Colonic mucosa (tissue), 4 donors: ENCODE measurements at regions not wholly inside any gene's neighbourhood (a gene's known extent, or its start where the extent isn't known, plus 50 kb on each side); places are given as distances from the start of the nearest gene placed in this dataset.

Experiments used
- DNase-seq: peaks from one replicate; pipeline ENCODE4 v3.0.0-alpha.2; 2020
- H3K27ac ChIP-seq: fragments of 200-600 bp; one replicate; pipeline ENCODE4 v1.8.0; 2021
- H3K27me3 ChIP-seq: fragments of 200-600 bp; one replicate; pipeline ENCODE4 v1.8.0; 2021
- H3K36me3 ChIP-seq: fragments of 200-600 bp; one replicate; pipeline ENCODE4 v1.8.0; 2021
- H3K4me1 ChIP-seq: fragments of 200-600 bp; one replicate; pipeline ENCODE4 v1.8.0; 2021; ENCODE audit warnings: mild to moderate bottlenecking
- H3K4me3 ChIP-seq: fragments of 200-600 bp; one replicate; pipeline ENCODE4 v1.8.0; 2021
- H3K9ac ChIP-seq, 2 donors: one replicate each; pipeline ENCODE4 v1.7.0; 2013; ENCODE audit warnings: control low read depth in 2 of 2, low read depth in 2 of 2, low read length in 2 of 2
- H3K9me3 ChIP-seq: fragments of 200-600 bp; one replicate; pipeline ENCODE4 v1.8.0; 2021
- CTCF ChIP-seq: fragments of 200-600 bp; IDR thresholded peaks from one replicate; pipeline ENCODE4 v1.8.0; 2022; ENCODE audit warnings: antibody characterized with exemption, mild to moderate bottlenecking
- intact Hi-C: fragments of 100-400 bp; cut with DNase I; formaldehyde crosslinking; loops from one replicate; pipeline ENCODE4 v1.14.1; 2022
- donor health status: healthy.
- donor health status: DM: no; HTN: no; CAD: no.
- donor health status: DM: no; HTN: no; CAD: no.

DNA sequence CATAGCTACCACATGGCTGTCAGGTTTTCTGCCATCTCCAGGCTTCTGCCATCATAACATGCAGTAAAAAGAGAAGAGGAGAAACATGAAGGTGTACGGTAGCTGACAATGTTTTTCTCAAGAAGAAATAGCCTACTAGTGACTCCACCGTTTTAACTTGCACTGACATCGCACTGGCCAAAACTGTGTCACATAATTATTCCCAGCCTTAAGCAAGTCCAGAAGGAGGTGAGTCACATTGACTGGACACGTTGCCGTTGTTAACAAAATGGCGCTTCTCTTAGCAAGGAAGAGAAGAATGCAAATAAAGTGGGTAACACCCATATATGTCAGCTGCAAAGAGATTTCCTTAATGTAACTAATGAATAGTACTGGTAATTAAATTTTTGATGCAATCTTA, 810.4 kb upstream of the SLC10A2 start:
- DNase-seq: no peak
- Histone ChIP-seq H3K4me3 (no peak overlapping the region), H3K27ac (no peak overlapping the region), H3K4me1 (no peaks in the 10 kb centered on the region), H3K36me3 (no peaks in the 10 kb centered on the region), H3K9ac (no peak overlapping the region), H3K9me3 (no peaks in the 10 kb centered on the region), H3K27me3 (no peaks in the 10 kb centered on the region)
- intact Hi-C loops: no loop called here
- TF ChIP-seq CTCF: no peak

DNA sequence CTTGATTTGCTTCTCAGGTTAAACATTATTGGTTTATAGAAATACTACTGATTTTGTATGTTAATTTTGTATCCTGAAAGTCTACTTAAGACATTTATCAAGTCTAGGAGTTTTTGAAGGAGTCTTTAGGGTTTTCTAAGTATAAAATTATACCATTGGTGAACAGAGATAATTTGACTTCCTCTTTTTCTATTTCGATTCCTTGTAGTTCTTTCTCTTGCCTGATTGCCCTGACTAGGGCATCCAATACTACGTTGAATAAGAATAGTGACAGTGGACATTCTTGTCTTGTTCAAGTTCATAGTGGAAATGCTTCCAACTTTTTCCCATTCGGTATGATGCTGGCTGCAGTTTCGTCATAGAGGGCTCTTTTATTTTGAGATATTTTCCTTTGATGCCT, 807.5 kb upstream of the SLC10A2 start:
- intact Hi-C loops: no loop called here
- H3K9me3 ChIP-seq: no peaks in the 10 kb centered on the region
- H3K9ac ChIP-seq: no peak overlapping the region
- H3K27ac ChIP-seq: no peak overlapping the region
- no peaks in the 10 kb centered on the region for H3K36me3 ChIP-seq
- no peak for DNase-seq
- H3K4me1 ChIP-seq: no peaks in the 10 kb centered on the region
- no peak for TF ChIP-seq CTCF
- no peak overlapping the region for H3K4me3 ChIP-seq
- H3K27me3 ChIP-seq: no peaks in the 10 kb centered on the region

- Histone ChIP-seq H3K27me3 (no peaks in the 10 kb centered on the region), H3K9ac (no peak overlapping the region), H3K4me3 (no peak overlapping the region), H3K27ac (no peak overlapping the region), H3K36me3 (no peaks in the 10 kb centered on the region), H3K9me3 (no peaks in the 10 kb centered on the region), H3K4me1 (no peaks in the 10 kb centered on the region)
- no peak for TF ChIP-seq CTCF
- DNase-seq: no peak
- intact Hi-C loops: no loop called here
Measured at GRCh38 chr13:103866048-103866447, 799.8 kb upstream of the SLC10A2 start.

DNA sequence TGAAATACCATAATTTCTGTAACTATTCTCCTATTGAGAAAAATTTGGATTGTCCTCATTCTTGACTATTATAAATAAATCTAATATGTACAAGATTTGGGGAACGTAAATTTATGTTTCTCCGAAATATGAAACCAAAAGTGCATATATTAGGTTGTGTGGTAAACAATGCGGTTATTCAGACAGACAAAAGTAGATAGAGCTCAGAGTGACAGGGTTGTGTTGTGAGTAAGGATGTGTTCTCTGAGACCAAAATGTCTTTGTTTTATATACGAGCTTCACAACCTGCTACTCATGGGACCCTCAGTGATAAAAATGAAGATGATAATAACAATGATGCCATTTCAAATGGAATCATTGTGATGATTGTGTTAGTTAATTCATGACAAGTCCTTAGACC, 796.3 kb upstream of the SLC10A2 start:
- no peak for DNase-seq
- Histone ChIP-seq H3K27me3 (no peaks in the 10 kb centered on the region), H3K9ac (no peak overlapping the region), H3K27ac (no peak overlapping the region), H3K4me1 (no peaks in the 10 kb centered on the region), H3K36me3 (no peaks in the 10 kb centered on the region), H3K9me3 (no peaks in the 10 kb centered on the region), H3K4me3 (no peak overlapping the region)
- no peak for TF ChIP-seq CTCF
- intact Hi-C loops: no loop called here

- H3K9ac ChIP-seq: no peak overlapping the region
- no peaks in the 10 kb centered on the region for H3K4me1 ChIP-seq
- intact Hi-C loops: no loop called here
- H3K36me3 ChIP-seq: no peaks in the 10 kb centered on the region
- H3K27me3 ChIP-seq: no peaks in the 10 kb centered on the region
- no peak for DNase-seq
- no peak overlapping the region for H3K4me3 ChIP-seq
- H3K9me3 ChIP-seq: no peaks in the 10 kb centered on the region
- no peak overlapping the region for H3K27ac ChIP-seq
- TF ChIP-seq CTCF: no peak
Measured at GRCh38 chr13:103859952-103860351, 793.7 kb upstream of the SLC10A2 start.

DNA sequence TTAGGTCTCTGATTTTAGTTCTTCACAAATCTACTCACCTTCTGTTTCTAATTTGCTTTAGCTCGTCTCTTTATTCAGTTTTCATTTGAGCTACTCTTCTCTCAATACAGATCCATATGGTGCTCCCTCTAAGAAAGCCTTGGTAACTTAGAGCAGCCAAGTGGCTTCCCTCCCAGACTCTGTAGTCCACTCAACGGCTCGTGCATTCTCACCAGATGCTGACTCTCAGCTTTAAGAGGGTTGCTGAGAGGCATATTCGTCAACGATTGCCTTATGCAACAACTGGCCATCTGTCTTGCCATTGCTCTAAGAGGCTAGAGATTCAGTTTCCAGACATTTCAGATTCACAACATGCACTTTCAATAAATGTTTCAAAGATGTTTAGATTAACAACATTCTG, 785.8 kb upstream of the SLC10A2 start:
- no peaks in the 10 kb centered on the region for H3K27me3 ChIP-seq
- TF ChIP-seq CTCF: no peak
- no peak overlapping the region for H3K9ac ChIP-seq
- no peak overlapping the region for H3K4me3 ChIP-seq
- no peak for DNase-seq
- intact Hi-C loops: no loop called here
- H3K9me3 ChIP-seq: no peaks in the 10 kb centered on the region
- no peaks in the 10 kb centered on the region for H3K4me1 ChIP-seq
- no peaks in the 10 kb centered on the region for H3K36me3 ChIP-seq
- H3K27ac ChIP-seq: no peak overlapping the region
